ENCODE measurements at regions not wholly inside any gene's neighbourhood (a gene's known extent, or its start where the extent isn't known, plus 50 kb on each side); places are given as distances from the start of the nearest gene placed in this dataset.

- no peak for DNase-seq (ENCODE audit: low read depth)
Observed at GRCh38 chr18:78213361-78213994, 766.1 kb upstream of the SALL3 start.

- DNase-seq (ENCODE audit: low read depth): no peak
Observed at GRCh38 chr18:78221496-78221895, 758.1 kb upstream of the SALL3 start.

- DNase-seq (ENCODE audit: low read depth): no peak
Observed at GRCh38 chr18:78228974-78229373, 750.6 kb upstream of the SALL3 start.

- no peak for DNase-seq (ENCODE audit: low read depth)
Observed at GRCh38 chr18:78230911-78231310, 748.7 kb upstream of the SALL3 start.

- no peak for DNase-seq (ENCODE audit: low read depth)
Observed at GRCh38 chr18:78232196-78232595, 747.4 kb upstream of the SALL3 start.

- DNase-seq (ENCODE audit: low read depth): no peak
Observed at GRCh38 chr18:78237864-78238263, 741.8 kb upstream of the SALL3 start.

- no peak for DNase-seq (ENCODE audit: low read depth)
Observed at GRCh38 chr18:78238404-78239089, 741.1 kb upstream of the SALL3 start.

GRCh38 chr18:78239090-78239457 lies 740.5 kb upstream of the SALL3 start:
- DNase-seq (ENCODE audit: low read depth): no peak

- no peak for DNase-seq (ENCODE audit: low read depth)
Observed at GRCh38 chr18:78240101-78240500, 739.5 kb upstream of the SALL3 start.

GRCh38 chr18:78240627-78241252 lies 738.9 kb upstream of the SALL3 start:
- no peak for DNase-seq (ENCODE audit: low read depth)

GRCh38 chr18:78241535-78242253 lies 737.9 kb upstream of the SALL3 start:
- no peak for DNase-seq (ENCODE audit: low read depth)

GRCh38 chr18:78242254-78242643 lies 737.4 kb upstream of the SALL3 start:
- DNase-seq (ENCODE audit: low read depth): no peak

GRCh38 chr18:78242806-78243205 lies 736.8 kb upstream of the SALL3 start:
- DNase-seq (ENCODE audit: low read depth): no peak

- no peak for DNase-seq (ENCODE audit: low read depth)
Observed at GRCh38 chr18:78244779-78245178, 734.8 kb upstream of the SALL3 start.

- no peak for DNase-seq (ENCODE audit: low read depth)
Observed at GRCh38 chr18:78245451-78245850, 734.2 kb upstream of the SALL3 start.

- DNase-seq (ENCODE audit: low read depth): no peak
Observed at GRCh38 chr18:78246050-78246449, 733.6 kb upstream of the SALL3 start.

- no peak for DNase-seq (ENCODE audit: low read depth)
Observed at GRCh38 chr18:78246588-78246987, 733.0 kb upstream of the SALL3 start.

- DNase-seq (ENCODE audit: low read depth): no peak
Observed at GRCh38 chr18:78247615-78248289, 731.9 kb upstream of the SALL3 start.

- no peak for DNase-seq (ENCODE audit: low read depth)
Observed at GRCh38 chr18:78255013-78255412, 724.6 kb upstream of the SALL3 start.

GRCh38 chr18:78268226-78268988 lies 711.2 kb upstream of the SALL3 start:
- no peak for DNase-seq (ENCODE audit: low read depth)

- no peak for DNase-seq (ENCODE audit: low read depth)
Observed at GRCh38 chr18:78271790-78272189, 707.8 kb upstream of the SALL3 start.

- no peak for DNase-seq (ENCODE audit: low read depth)
Observed at GRCh38 chr18:78273876-78274275, 705.7 kb upstream of the SALL3 start.
